ENCODE measurements at regions not wholly inside any gene's neighbourhood (a gene's known extent, or its start where the extent isn't known, plus 50 kb on each side); places are given as distances from the start of the nearest gene placed in this dataset.
A peak's percentile ranks its signal among the peaks of the same experiment; 100 is the strongest.

GRCh38 chr10:128938558-128938957 is 528.5 kb upstream of the MGMT start:
- DNase-seq, result peak; percentile 21

DNA sequence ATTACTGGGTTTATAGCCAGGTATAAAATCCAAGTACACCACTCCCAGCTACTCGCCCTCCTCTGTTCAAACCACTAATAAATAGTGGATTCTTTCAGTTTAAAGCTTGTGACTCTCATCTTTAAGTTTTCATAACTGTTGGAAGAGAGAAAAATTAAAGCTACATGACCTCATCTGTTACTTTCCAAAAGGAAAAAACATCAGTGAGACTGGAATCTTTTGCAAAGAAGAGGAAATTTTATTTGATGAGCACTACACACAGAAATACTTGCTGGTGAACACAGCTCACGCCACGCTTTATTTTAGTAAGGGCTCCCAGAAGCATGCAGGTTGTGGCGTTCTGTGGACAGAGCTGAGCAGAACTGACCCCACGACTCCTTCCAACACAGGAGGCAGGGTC is 527.0 kb upstream of the MGMT start:
- DNase-seq, result peak; percentile 31

GRCh38 chr10:128943111-128943510 is 523.9 kb upstream of the MGMT start:
- DNase-seq, result peak; percentile 42

- no peak for DNase-seq
Measured at GRCh38 chr10:128945398-128945797, 521.6 kb upstream of the MGMT start.

GRCh38 chr10:128950159-128950915 is 516.7 kb upstream of the MGMT start:
- no peak for DNase-seq

- no peak for DNase-seq
Measured at GRCh38 chr10:128950916-128951275, 516.1 kb upstream of the MGMT start.

- no peak for DNase-seq
Measured at GRCh38 chr10:128952856-128953255, 514.2 kb upstream of the MGMT start.

DNA sequence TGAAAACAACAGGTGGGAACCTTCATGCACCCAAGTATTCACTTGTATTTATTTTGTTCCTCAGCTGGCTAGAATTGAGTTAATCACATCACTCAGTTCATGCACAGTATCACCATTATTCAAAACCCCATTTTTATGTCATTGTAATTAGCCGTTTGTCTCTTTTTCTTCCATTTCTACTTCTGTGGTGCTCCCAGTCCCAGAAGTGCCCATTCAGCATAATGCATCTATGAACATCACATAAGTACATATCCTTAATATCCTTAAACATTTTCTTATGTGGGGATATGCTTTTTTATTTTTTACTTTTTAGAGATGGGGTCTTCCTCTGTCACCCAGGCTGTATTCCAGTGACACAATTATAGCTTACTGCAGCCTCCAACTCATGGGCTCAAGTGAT is 510.9 kb upstream of the MGMT start:
- no peak for DNase-seq

GRCh38 chr10:128957221-128957620 is 509.8 kb upstream of the MGMT start:
- no peak for DNase-seq

DNA sequence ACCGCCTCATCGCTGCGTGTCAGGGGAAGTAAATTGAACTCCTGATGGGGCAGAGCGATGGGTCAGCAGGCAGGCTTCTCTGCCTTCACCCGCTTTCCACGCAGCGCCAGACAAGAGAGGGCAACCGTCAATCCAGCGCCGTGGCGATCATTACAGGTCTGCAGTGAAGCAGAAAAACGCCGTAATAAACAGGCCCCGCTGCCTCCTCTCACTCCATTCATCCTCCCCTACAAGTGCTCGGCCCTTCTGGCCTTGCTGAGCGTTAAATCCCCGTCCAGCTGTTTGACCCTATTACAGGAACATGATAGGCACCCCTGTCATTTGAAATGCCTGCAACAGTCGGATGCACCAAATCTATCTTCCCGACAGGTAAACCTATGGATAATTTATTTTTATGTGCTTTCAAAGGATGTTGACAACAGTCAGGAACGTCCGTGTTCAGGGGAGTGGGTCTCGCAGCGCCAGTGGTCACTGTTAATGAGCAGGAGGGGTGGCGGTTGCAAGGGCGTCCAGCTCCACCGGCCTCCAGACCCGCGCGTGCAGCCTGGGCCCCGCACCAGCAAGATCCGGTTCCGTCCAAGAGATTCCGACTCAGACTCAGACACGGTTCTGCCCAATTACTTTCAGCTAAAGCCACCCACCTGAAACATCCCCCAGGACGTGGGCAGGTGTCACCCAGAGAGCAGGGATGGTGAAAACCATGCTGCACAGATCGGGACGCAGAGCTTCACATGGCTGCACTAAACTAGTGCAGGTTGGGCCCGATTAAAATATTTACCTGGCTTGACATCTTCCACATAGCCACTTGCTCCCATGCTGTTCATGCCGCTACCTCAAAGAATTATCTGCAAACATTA is 508.0 kb upstream of the MGMT start:
- no peak for DNase-seq

- DNase-seq, result no peak
Measured at GRCh38 chr10:128959746-128960145, 507.3 kb upstream of the MGMT start.

DNA sequence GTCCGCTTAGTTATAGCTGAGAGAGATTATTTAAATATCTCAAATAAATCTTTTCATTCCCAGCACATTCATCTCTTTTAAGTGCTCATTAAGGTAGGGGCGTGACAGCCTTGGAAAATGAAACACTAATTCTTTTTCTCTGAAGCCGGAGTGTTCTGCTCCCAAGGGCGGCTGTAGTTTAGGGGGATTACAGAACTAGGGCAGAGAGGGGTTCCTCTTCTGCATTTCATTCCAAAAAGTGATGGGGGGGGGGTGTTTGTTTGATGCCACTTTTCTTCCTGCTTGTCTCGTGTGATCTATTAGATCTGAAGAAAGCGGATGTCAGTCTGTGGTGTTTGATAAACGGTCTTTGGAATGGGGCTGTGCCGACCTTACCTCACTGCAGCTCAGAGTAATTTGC is 506.5 kb upstream of the MGMT start:
- DNase-seq, result no peak

DNA sequence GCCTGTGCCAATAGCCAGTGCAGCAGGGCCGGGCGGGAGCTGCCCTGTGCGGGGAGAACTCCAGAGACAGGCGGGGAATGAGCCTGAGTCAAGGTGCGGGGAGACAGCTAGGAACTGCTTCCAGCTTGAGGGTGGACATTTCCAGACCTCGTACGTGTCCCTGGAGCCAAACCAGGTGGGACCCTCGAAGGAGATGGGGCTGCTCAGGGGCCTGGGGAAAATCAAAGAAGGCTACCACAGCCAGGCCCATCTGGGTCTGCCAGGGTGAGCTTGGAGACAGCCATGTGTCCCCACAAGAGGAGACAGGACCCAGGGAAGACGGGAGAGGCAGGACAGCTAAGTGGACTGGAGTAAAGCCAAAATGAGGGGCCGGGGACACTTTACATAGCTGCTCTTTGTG is 504.9 kb upstream of the MGMT start:
- no peak for DNase-seq

DNA sequence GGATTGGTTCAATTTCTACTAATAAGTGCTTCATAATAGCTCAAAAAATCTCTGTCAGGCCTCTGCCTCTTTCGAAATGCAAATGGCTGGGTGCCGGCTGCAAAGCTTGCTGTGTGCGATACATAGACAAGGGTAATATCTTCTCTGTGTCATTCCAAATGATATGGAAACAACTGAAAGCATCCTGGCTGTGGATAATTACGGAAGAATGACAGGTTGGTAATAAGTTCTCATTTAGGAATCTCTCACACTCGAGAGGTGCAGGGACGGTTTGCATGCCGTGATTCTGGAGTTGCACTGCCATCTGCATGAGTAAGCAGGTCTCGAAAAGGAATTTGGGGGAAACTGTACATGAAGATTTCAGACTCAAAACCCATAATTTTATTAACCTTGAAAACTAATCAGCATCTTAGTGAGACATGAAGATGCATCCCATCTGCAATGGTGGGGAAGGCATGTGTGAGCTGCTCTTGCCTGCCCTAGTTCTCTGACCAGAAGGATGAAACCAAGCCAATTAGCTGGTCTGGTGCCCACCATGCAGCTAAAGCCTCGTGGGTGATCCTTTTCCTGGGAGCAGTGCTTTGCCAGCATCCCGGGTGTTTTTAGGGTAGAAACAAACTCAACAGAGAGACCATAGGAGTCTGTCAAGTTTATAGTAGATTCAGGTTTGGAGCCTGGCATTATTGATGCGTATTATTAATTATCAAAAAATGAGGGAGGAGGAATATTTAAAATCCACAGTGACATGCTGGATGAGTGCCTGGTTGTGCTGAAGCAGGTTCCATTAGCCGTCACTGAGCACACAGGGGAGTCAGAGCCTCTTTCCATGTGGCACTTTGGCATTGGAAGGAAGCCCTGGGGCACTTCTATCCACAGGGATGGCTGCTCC is 503.6 kb upstream of the MGMT start:
- no peak for DNase-seq

DNA sequence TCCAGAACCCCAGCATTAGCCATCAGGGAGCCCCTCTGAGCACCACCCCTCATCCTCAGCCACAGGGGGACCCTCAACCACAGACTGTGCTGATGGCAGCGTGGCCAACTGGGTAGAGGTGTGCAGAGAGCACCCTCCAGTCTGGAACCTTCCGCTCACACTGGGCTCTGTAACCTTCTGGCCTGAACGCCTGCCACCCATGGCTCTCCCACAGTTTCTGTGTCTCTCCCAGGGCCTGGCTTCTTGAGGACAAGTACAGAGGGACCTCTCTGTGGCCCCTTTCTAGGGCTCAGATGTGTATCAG is 503.0 kb upstream of the MGMT start:
- no peak for DNase-seq

- no peak for DNase-seq
Measured at GRCh38 chr10:128967980-128968756, 498.9 kb upstream of the MGMT start.

DNA sequence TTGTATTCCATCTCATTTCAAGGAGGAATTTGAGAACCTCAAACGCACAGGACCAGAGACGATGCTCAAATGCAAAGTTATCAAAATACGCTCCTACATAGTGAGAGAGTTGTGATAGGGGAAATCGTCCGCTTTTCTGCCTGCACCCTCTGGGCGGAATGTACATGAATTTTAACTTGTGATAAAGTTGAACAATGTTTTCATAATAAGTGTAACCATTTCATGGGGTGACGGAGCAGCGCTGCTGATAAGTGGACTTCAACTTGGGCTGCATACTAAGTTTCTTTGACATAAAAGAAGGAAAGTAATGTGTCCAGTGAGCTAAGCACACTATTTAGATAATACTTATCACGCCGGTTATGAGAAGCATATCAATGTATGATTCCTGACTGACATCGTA is 497.5 kb upstream of the MGMT start:
- DNase-seq, result no peak

GRCh38 chr10:128971374-128972035 is 495.5 kb upstream of the MGMT start:
- no peak for DNase-seq

- no peak for DNase-seq
Measured at GRCh38 chr10:128972036-128972405, 495.0 kb upstream of the MGMT start.

DNA sequence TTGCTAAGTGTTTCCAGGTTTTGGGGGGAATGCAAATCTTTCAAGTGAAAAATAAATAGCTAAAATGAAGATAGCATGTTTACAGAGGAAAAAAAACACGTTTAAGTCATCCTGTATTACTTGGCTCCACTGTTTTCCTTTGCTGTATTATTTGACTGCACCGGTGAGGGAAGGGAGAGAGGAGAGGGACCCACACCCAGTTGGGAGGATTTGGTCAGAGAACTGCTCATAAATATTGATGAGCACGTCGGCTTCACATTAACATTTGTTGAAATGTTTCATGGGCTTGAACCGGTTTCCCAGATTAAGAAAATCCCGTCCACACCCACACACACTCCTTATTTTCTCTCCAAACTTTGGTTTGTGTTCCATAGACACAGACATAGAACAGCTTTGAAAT is 493.8 kb upstream of the MGMT start:
- DNase-seq, result no peak

- no peak for DNase-seq
Measured at GRCh38 chr10:128976856-128977255, 490.2 kb upstream of the MGMT start.

DNA sequence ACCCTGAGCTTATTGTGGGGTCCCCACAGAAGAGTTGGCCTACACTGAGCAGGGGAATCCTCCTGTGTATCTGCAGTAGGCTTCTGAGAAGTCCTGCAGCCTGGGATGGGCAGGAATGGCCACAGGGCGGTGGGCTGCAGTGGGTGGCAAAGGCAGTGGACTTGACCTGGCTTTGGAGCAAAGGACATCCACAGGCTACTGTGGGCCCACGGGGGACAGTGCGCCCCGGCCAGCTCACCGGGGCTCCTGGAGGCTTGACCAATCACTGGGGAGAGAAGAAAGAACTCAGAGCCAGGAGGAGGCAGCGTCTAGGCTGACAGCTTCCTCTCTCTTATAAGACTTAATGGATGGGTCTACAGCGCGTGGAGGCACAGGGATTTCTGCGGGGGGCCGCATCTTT is 488.8 kb upstream of the MGMT start:
- DNase-seq, result no peak
